ENCODE measurements at regions not wholly inside any gene's neighbourhood (a gene's known extent, or its start where the extent isn't known, plus 50 kb on each side); places are given as distances from the start of the nearest gene placed in this dataset.

- DNase-seq (no peak), ATAC-seq (ENCODE audit: low read depth) (no peak)
- Histone ChIP-seq H3K9me3 (ENCODE audit: control extremely low read depth in 1 of 3, control insufficient read depth in 2 of 3, insufficient read depth in 1 of 3, low read length in 2 of 3) (peaks cover 0 to 6% (median 0%) of the 10 kb centered on the region in 3 donors), H2AFZ (ENCODE audit: insufficient read depth, low read depth, low read length, poor library complexity, severe bottlenecking) (no peak overlapping the region), H3K27me3 (replicated peaks in 1 of 4; ENCODE audit: control extremely low read depth in 1 of 4, control insufficient read depth in 3 of 4, insufficient read depth in 4 of 4, low read length in 3 of 4) (peaks cover 0 to 8% (median 0%) of the 10 kb centered on the region in 4 experiments), H3K9ac (ENCODE audit: low read length) (no peak overlapping the region), H4K20me1 (ENCODE audit: control insufficient read depth, insufficient read depth, low read length, poor library complexity, severe bottlenecking) (no peaks in the 10 kb centered on the region), H3K4me3 (ENCODE audit: control extremely low read depth in 1 of 5, extremely low read depth in 1 of 5, insufficient read depth in 1 of 5, low read depth in 2 of 5, low read length in 4 of 5) (no peak overlapping the region), H3K4me1 (ENCODE audit: control insufficient read depth in 2 of 2, insufficient read depth in 2 of 2, low read length in 2 of 2) (peaks cover 9 to 11% of the 10 kb centered on the region in 2 donors), H3K79me2 (ENCODE audit: control insufficient read depth, insufficient read depth, low read length) (no peaks in the 10 kb centered on the region), H3K36me3 (replicated peaks in 1 of 2; ENCODE audit: control extremely low read depth in 1 of 2, control insufficient read depth in 1 of 2, extremely low read depth in 1 of 2, insufficient read depth in 2 of 2, low read length in 1 of 2) (no peaks in the 10 kb centered on the region), H3K4me2 (replicated peaks; ENCODE audit: low read depth, low read length, poor library complexity, severe bottlenecking) (no peak overlapping the region), H3K27ac (ENCODE audit: low read length in 2 of 2) (no peak overlapping the region)
- TF ChIP-seq CTCF (IDR thresholded peaks at IDR 0.05) (no peak), EZH2 (IDR thresholded peaks at IDR 0.05; ENCODE audit: borderline replicate concordance, insufficient read depth, low read depth, low read length, poor library complexity, severe bottlenecking) (no peak)
- Mint-ChIP-seq H3K9me3 (ENCODE audit: insufficient read depth) (no peaks in the 10 kb centered on the region), H3K27ac (no peak overlapping the region), H3K4me3 (no peak overlapping the region), H3K4me1 (peaks cover 15% of the 10 kb centered on the region), H3K27me3 (peaks cover 21% of the 10 kb centered on the region)
- ChIA-PET POLR2A (no interaction called here), CTCF (no interaction called here)
- WGBS (ENCODE audit: insufficient coverage) = 88% methylated on average over 8 of the region's 8 CpGs
- intact Hi-C loops (cut with micrococcal nuclease) = no loop called here
Observed at GRCh38 chr22:48139776-48140175, 1377.3 kb downstream of the TBC1D22A start.

- H3K9me3 ChIP-seq (ENCODE audit: control extremely low read depth in 1 of 3, control insufficient read depth in 2 of 3, insufficient read depth in 1 of 3, low read length in 2 of 3) = peaks cover 0 to 10% (median 0%) of the 10 kb centered on the region in 3 donors
Observed at GRCh38 chr22:48138855-48139254, 1376.4 kb downstream of the TBC1D22A start.

More at GRCh38 chr22:48138855-48139254, 1376.4 kb downstream of the TBC1D22A start:
- Histone ChIP-seq H3K27ac (ENCODE audit: low read length in 2 of 2) (no peak overlapping the region), H3K4me2 (replicated peaks; ENCODE audit: low read depth, low read length, poor library complexity, severe bottlenecking) (peak overlapping the region; percentile 37), H3K4me1 (ENCODE audit: control insufficient read depth in 2 of 2, insufficient read depth in 2 of 2, low read length in 2 of 2) (peaks cover 7 to 10% of the 10 kb centered on the region in 2 donors), H3K36me3 (replicated peaks in 1 of 2; ENCODE audit: control extremely low read depth in 1 of 2, control insufficient read depth in 1 of 2, extremely low read depth in 1 of 2, insufficient read depth in 2 of 2, low read length in 1 of 2) (no peaks in the 10 kb centered on the region), H3K79me2 (ENCODE audit: control insufficient read depth, insufficient read depth, low read length) (no peaks in the 10 kb centered on the region), H2AFZ (ENCODE audit: insufficient read depth, low read depth, low read length, poor library complexity, severe bottlenecking) (peak overlapping the region; percentile 62), H4K20me1 (ENCODE audit: control insufficient read depth, insufficient read depth, low read length, poor library complexity, severe bottlenecking) (no peaks in the 10 kb centered on the region), H3K4me3 (ENCODE audit: control extremely low read depth in 1 of 5, extremely low read depth in 1 of 5, insufficient read depth in 1 of 5, low read depth in 2 of 5, low read length in 4 of 5) (no peak overlapping the region), H3K27me3 (replicated peaks in 1 of 4; ENCODE audit: control extremely low read depth in 1 of 4, control insufficient read depth in 3 of 4, insufficient read depth in 4 of 4, low read length in 3 of 4) (peaks cover 0 to 6% (median 0%) of the 10 kb centered on the region in 4 experiments), H3K9ac (ENCODE audit: low read length) (no peak overlapping the region)
- H3K4me3 Mint-ChIP-seq = no peak overlapping the region
- H3K27me3 Mint-ChIP-seq = peaks cover 16% of the 10 kb centered on the region
- no peak for ATAC-seq (ENCODE audit: low read depth)
- peaks cover 13% of the 10 kb centered on the region for H3K4me1 Mint-ChIP-seq
- H3K9me3 Mint-ChIP-seq (ENCODE audit: insufficient read depth) = no peaks in the 10 kb centered on the region
- ChIA-PET CTCF (no interaction called here), POLR2A (no interaction called here)
- TF ChIP-seq CTCF (IDR thresholded peaks at IDR 0.05) = no peak
- TF ChIP-seq EZH2 (IDR thresholded peaks at IDR 0.05; ENCODE audit: borderline replicate concordance, insufficient read depth, low read depth, low read length, poor library complexity, severe bottlenecking) = no peak
- DNase-seq = peak; percentile 31
- no peak overlapping the region for H3K27ac Mint-ChIP-seq
- intact Hi-C loops (cut with micrococcal nuclease) = no loop called here
- 4% methylated on average over 11 of the region's 11 CpGs for WGBS (ENCODE audit: insufficient coverage)
